NCI-H2029 treated with DMSO at 0.1 percent for 48 hours (cell line): ENCODE measurements at regions not wholly inside any gene's neighbourhood (a gene's known extent, or its start where the extent isn't known, plus 50 kb on each side); places are given as distances from the start of the nearest gene placed in this dataset.
"Not testable (repeated sequence)": the region's sequence is repeated elsewhere in the genome, so short reads cannot be mapped to it uniquely, and the experiment has no call there.

ENCODE experiments used
- DNase-seq: peaks from one replicate; lab custom pipeline; 2025; lab: John Stamatoyannopoulos, UW

GRCh38 chr4:124940387-124940786 is 227.9 kb upstream of the ANKRD50 start:
- no peak for DNase-seq

GRCh38 chr4:124939908-124940307 is 227.4 kb upstream of the ANKRD50 start:
- no peak for DNase-seq

- DNase-seq: no peak
Measured at GRCh38 chr4:124938836-124939235, 226.3 kb upstream of the ANKRD50 start.

- no peak for DNase-seq
Measured at GRCh38 chr4:124937993-124938392, 225.5 kb upstream of the ANKRD50 start.

GRCh38 chr4:124936427-124936826 is 223.9 kb upstream of the ANKRD50 start:
- peak; percentile 83 for DNase-seq

- no peak for DNase-seq
Measured at GRCh38 chr4:124934916-124935315, 222.4 kb upstream of the ANKRD50 start.

GRCh38 chr4:124933521-124933920 is 221.0 kb upstream of the ANKRD50 start:
- no peak for DNase-seq

GRCh38 chr4:124932447-124932846 is 219.9 kb upstream of the ANKRD50 start:
- DNase-seq: no peak

GRCh38 chr4:124931050-124931449 is 218.5 kb upstream of the ANKRD50 start:
- DNase-seq: no peak

- DNase-seq: not testable (repeated sequence)
Measured at GRCh38 chr4:124922748-124923147, 210.2 kb upstream of the ANKRD50 start.

GRCh38 chr4:124918559-124919122 is 206.1 kb upstream of the ANKRD50 start:
- no peak for DNase-seq

- no peak for DNase-seq
Measured at GRCh38 chr4:124915073-124915472, 202.5 kb upstream of the ANKRD50 start.

GRCh38 chr4:124913237-124913636 is 200.7 kb upstream of the ANKRD50 start:
- DNase-seq: no peak

- DNase-seq: no peak
Measured at GRCh38 chr4:124910327-124910726, 197.8 kb upstream of the ANKRD50 start.

- no peak for DNase-seq
Measured at GRCh38 chr4:124907881-124908280, 195.3 kb upstream of the ANKRD50 start.

GRCh38 chr4:124905441-124905840 is 192.9 kb upstream of the ANKRD50 start:
- no peak for DNase-seq

GRCh38 chr4:124904723-124905388 is 192.3 kb upstream of the ANKRD50 start:
- DNase-seq: peak; percentile 68

GRCh38 chr4:124903995-124904722 is 191.6 kb upstream of the ANKRD50 start:
- DNase-seq: peak; percentile 73

- no peak for DNase-seq
Measured at GRCh38 chr4:124902001-124902515, 189.5 kb upstream of the ANKRD50 start.

GRCh38 chr4:124899997-124900396 is 187.5 kb upstream of the ANKRD50 start:
- DNase-seq: no peak

GRCh38 chr4:124890522-124890921 is 178.0 kb upstream of the ANKRD50 start:
- no peak for DNase-seq

- DNase-seq: no peak
Measured at GRCh38 chr4:124887739-124888138, 175.2 kb upstream of the ANKRD50 start.

- no peak for DNase-seq
Measured at GRCh38 chr4:124884316-124884715, 171.8 kb upstream of the ANKRD50 start.
